Caco-2 (cell line): ENCODE measurements at regions not wholly inside any gene's neighbourhood (a gene's known extent, or its start where the extent isn't known, plus 50 kb on each side); places are given as distances from the start of the nearest gene placed in this dataset.

Experiments
- BruUV-seq: library from RNA; stranded (reverse); fragments of 400-500 nt; replicated peaks from 2 replicates; lab custom pipeline; 2021; lab: Mats Ljungman, UMichigan
- CTCF ChIA-PET: fragments of 300-600 bp; sonication (Branson Sonifier 250); formaldehyde crosslinking; loops from one replicate; lab custom pipeline; 2022; ENCODE audit warnings: antibody characterized with exemption; lab: Charles Lee
- POLR2A ChIA-PET: fragments of 300-600 bp; sonication (Branson Sonifier 250); formaldehyde crosslinking; loops from one replicate; lab custom pipeline; 2022; ENCODE audit warnings: antibody characterized with exemption; lab: Charles Lee
- DNase-seq, 2 experiments: peaks; one replicate each; pipeline versions ENCODE4 v3.0.0 to v3.0.0-alpha.2; 2020 to 2022
- H3K27me3 ChIP-seq: replicated peaks from 2 replicates; pipeline ENCODE4 v1.6.0; 2011; ENCODE audit warnings: low read length; ENCODE audit not compliant: control insufficient read depth, insufficient read depth
- H3K36me3 ChIP-seq: 2 replicates; pipeline ENCODE4 v1.5.1; 2011; ENCODE audit warnings: low read length; ENCODE audit not compliant: control insufficient read depth, insufficient read depth
- H3K4me1 ChIP-seq: fragments of 250-450 bp; sonication (Bioruptor Pico); 2 replicates; pipeline ENCODE4 v1.5.1; 2020; ENCODE audit warnings: mild to moderate bottlenecking
- H3K4me3 ChIP-seq: 2 replicates; pipeline ENCODE4 v1.5.1; 2011; ENCODE audit warnings: low read depth, mild to moderate bottlenecking, control low read depth, low read length
- H3K9me3 ChIP-seq: fragments of 250-450 bp; sonication (Bioruptor Pico); 2 replicates; pipeline ENCODE4 v1.5.1; 2020; ENCODE audit warnings: mild to moderate bottlenecking, moderate library complexity
- H3K27ac Mint-ChIP-seq: one replicate; pipeline ENCODE4 v1.8.0; 2022; ENCODE audit warnings: mixed read lengths; ENCODE audit not compliant: unreplicated experiment
- H3K27me3 Mint-ChIP-seq: one replicate; pipeline ENCODE4 v1.8.0; 2022; ENCODE audit warnings: mixed read lengths; ENCODE audit not compliant: insufficient read depth, unreplicated experiment
- H3K36me3 Mint-ChIP-seq: one replicate; pipeline ENCODE4 v1.8.0; 2022; ENCODE audit warnings: mild to moderate bottlenecking, mixed read lengths; ENCODE audit not compliant: insufficient read depth, unreplicated experiment
- H3K4me1 Mint-ChIP-seq: one replicate; pipeline ENCODE4 v1.8.0; 2022; ENCODE audit warnings: low read depth, mixed read lengths; ENCODE audit not compliant: unreplicated experiment
- H3K4me3 Mint-ChIP-seq: one replicate; pipeline ENCODE4 v1.8.0; 2022; ENCODE audit warnings: mild to moderate bottlenecking, moderate library complexity, mixed read lengths; ENCODE audit not compliant: unreplicated experiment
- H3K9me3 Mint-ChIP-seq: one replicate; pipeline ENCODE4 v1.8.0; 2022; ENCODE audit warnings: mixed read lengths; ENCODE audit not compliant: unreplicated experiment
- CTCF ChIP-seq, 2 experiments: fragments of 200-600 bp in 1 of 2; IDR thresholded peaks; 1 replicate in 1 of 2; 2 replicates in 1 of 2; pipeline versions ENCODE4 v1.5.1 to v1.8.0; 2011 to 2022; ENCODE audit warnings: antibody characterized with exemption in 1 of 2, control low read depth in 1 of 2, inconsistent platforms in 1 of 2, low read depth in 1 of 2, low read length in 1 of 2, mild to moderate bottlenecking in 1 of 2, moderate library complexity in 1 of 2; ENCODE audit not compliant: insufficient read depth in 1 of 2, severe bottlenecking in 1 of 2, unreplicated experiment in 1 of 2
- intact Hi-C: fragments of 100-400 bp; cut with micrococcal nuclease; formaldehyde crosslinking; loops from one replicate; pipeline ENCODE4 v1.10.0; 2022; ENCODE audit not compliant: unreplicated experiment

- no peaks in the 10 kb centered on the region for H3K27me3 Mint-ChIP-seq
- ChIA-PET POLR2A (no interaction called here), CTCF (no interaction called here)
- H3K36me3 ChIP-seq = no peaks in the 10 kb centered on the region
- H3K27me3 ChIP-seq = no peaks in the 10 kb centered on the region
- H3K4me3 ChIP-seq = no peak overlapping the region
- H3K4me1 ChIP-seq = no peaks in the 10 kb centered on the region
- H3K4me3 Mint-ChIP-seq = no peak overlapping the region
- no peaks in the 10 kb centered on the region for H3K9me3 Mint-ChIP-seq
- intact Hi-C loops = no loop called here
- BruUV-seq = no TSS peak
- no peaks in the 10 kb centered on the region for H3K9me3 ChIP-seq
- H3K27ac Mint-ChIP-seq = no peak overlapping the region
- DNase-seq = no peak
- no peaks in the 10 kb centered on the region for H3K36me3 Mint-ChIP-seq
- no peaks in the 10 kb centered on the region for H3K4me1 Mint-ChIP-seq
- no peak for TF ChIP-seq CTCF (IDR thresholded peaks at IDR 0.05; ENCODE audit: insufficient read depth in 1 of 2, low read depth in 1 of 2, low read length in 1 of 2, severe bottlenecking in 1 of 2, unreplicated experiment in 1 of 2)
These were observed 452.9 kb downstream of the RPL10L start for GRCh38 chr14:46198676-46199075.

DNA sequence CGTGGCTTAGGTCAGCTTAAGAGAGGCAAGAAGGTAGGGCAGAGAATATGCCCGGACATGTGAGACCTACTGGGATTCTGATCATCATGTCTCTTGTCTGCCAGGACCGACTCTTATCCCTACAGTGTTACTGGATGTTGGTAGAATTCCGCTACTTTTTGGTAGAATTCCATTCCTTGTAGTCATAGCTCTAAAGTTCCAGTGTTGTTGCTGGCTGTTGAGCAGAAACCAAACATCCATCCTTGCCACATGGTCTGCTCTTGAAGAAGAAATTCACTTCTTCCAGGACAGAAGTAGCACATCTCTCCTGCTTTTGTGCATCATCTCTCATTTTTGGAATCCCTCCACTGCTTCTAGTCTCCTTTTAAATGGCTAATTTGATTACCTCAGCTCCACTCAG, 453.7 kb downstream of the RPL10L start:
- no peaks in the 10 kb centered on the region for H3K9me3 Mint-ChIP-seq
- ChIA-PET POLR2A (no interaction called here), CTCF (no interaction called here)
- no peaks in the 10 kb centered on the region for H3K9me3 ChIP-seq
- H3K4me1 Mint-ChIP-seq = no peaks in the 10 kb centered on the region
- H3K4me1 ChIP-seq = no peaks in the 10 kb centered on the region
- intact Hi-C loops = no loop called here
- H3K36me3 ChIP-seq = no peaks in the 10 kb centered on the region
- no peak overlapping the region for H3K27ac Mint-ChIP-seq
- H3K27me3 Mint-ChIP-seq = no peaks in the 10 kb centered on the region
- no peaks in the 10 kb centered on the region for H3K27me3 ChIP-seq
- no peak for DNase-seq
- H3K4me3 ChIP-seq = no peak overlapping the region
- H3K36me3 Mint-ChIP-seq = no peaks in the 10 kb centered on the region
- BruUV-seq = no TSS peak
- TF ChIP-seq CTCF (IDR thresholded peaks at IDR 0.05; ENCODE audit: insufficient read depth in 1 of 2, low read depth in 1 of 2, low read length in 1 of 2, severe bottlenecking in 1 of 2, unreplicated experiment in 1 of 2) = no peak
- no peak overlapping the region for H3K4me3 Mint-ChIP-seq
